ENCODE measurements at regions not wholly inside any gene's neighbourhood (a gene's known extent, or its start where the extent isn't known, plus 50 kb on each side); places are given as distances from the start of the nearest gene placed in this dataset.

- TF ChIP-seq, protein P1, sequence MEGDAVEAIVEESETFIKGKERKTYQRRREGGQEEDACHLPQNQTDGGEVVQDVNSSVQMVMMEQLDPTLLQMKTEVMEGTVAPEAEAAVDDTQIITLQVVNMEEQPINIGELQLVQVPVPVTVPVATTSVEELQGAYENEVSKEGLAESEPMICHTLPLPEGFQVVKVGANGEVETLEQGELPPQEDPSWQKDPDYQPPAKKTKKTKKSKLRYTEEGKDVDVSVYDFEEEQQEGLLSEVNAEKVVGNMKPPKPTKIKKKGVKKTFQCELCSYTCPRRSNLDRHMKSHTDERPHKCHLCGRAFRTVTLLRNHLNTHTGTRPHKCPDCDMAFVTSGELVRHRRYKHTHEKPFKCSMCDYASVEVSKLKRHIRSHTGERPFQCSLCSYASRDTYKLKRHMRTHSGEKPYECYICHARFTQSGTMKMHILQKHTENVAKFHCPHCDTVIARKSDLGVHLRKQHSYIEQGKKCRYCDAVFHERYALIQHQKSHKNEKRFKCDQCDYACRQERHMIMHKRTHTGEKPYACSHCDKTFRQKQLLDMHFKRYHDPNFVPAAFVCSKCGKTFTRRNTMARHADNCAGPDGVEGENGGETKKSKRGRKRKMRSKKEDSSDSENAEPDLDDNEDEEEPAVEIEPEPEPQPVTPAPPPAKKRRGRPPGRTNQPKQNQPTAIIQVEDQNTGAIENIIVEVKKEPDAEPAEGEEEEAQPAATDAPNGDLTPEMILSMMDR (IDR thresholded peaks at IDR 0.05; ENCODE audit: control extremely low read depth, extremely low read depth) = no peak
- Histone ChIP-seq H3K9ac (ENCODE audit: insufficient read depth in 1 of 2, low read length in 2 of 2) (no peak overlapping the region), H3K4me3 (no peak overlapping the region), H3K27me3 (ENCODE audit: control insufficient read depth in 3 of 3, insufficient read depth in 3 of 3, low read length in 2 of 3) (no peaks in the 10 kb centered on the region), H3K4me1 (ENCODE audit: control insufficient read depth in 5 of 5, insufficient read depth in 5 of 5, low read length in 5 of 5) (no peaks in the 10 kb centered on the region), H3K27ac (ENCODE audit: low read depth in 1 of 2, low read length in 1 of 2) (no peak overlapping the region), H3K9me3 (ENCODE audit: control insufficient read depth in 4 of 4, insufficient read depth in 3 of 4, low read length in 3 of 4) (no peaks in the 10 kb centered on the region), H3K36me3 (ENCODE audit: control insufficient read depth in 4 of 4, insufficient read depth in 4 of 4, low read length in 4 of 4) (no peaks in the 10 kb centered on the region)
- DNase-seq (no peak), ATAC-seq (ENCODE audit: insufficient read depth, low FRiP score) (no peak)
- 70 to 87% methylated on average over 8 of the region's 8 CpGs for WGBS, 2 donors
These were observed 158.3 kb upstream of the FSTL5 start for GRCh38 chr4:162322054-162322453.

DNA sequence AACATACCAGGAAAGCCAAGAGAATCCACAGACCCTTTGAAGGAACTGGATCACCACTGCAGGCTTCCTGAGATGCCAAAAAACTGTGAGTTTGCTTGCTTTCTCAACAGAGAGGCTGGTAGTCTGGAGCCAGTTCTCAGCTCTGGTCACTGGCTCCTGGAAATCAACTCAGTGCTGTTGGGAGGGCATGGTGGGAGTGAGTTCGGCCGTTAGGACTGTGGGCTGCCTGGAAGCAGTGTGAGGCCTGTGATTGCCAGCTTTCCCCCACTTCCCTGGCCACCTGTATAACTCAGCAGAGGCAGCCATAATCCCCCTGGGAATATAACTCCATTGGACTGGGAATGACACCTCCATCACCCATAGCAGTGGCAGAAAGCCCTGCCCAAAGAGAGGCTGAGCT lies 122.0 kb upstream of the FSTL5 start:
- Histone ChIP-seq H3K9me3 (ENCODE audit: control insufficient read depth in 4 of 4, insufficient read depth in 3 of 4, low read length in 3 of 4) (no peaks in the 10 kb centered on the region), H3K9ac (ENCODE audit: insufficient read depth in 1 of 2, low read length in 2 of 2) (no peak overlapping the region), H3K27me3 (ENCODE audit: control insufficient read depth in 3 of 3, insufficient read depth in 3 of 3, low read length in 2 of 3) (no peaks in the 10 kb centered on the region), H3K27ac (ENCODE audit: low read depth in 1 of 2, low read length in 1 of 2) (no peak overlapping the region), H3K36me3 (ENCODE audit: control insufficient read depth in 4 of 4, insufficient read depth in 4 of 4, low read length in 4 of 4) (no peaks in the 10 kb centered on the region), H3K4me3 (no peak overlapping the region), H3K4me1 (ENCODE audit: control insufficient read depth in 5 of 5, insufficient read depth in 5 of 5, low read length in 5 of 5) (peaks cover 0 to 2% (median 0%) of the 10 kb centered on the region in 5 donors)
- ATAC-seq (ENCODE audit: insufficient read depth, low FRiP score) (no peak), DNase-seq (no peak)
- TF ChIP-seq, protein P1 (IDR thresholded peaks at IDR 0.05; ENCODE audit: control extremely low read depth, extremely low read depth) = no peak
- 72 to 91% methylated on average over 2 of the region's 2 CpGs for WGBS, 2 donors

- 74 to 77% methylated on average over 3 of the region's 3 CpGs for WGBS, 2 donors
- Histone ChIP-seq H3K27ac (ENCODE audit: low read depth in 1 of 2, low read length in 1 of 2) (no peak overlapping the region), H3K9me3 (ENCODE audit: control insufficient read depth in 4 of 4, insufficient read depth in 3 of 4, low read length in 3 of 4) (no peaks in the 10 kb centered on the region), H3K36me3 (ENCODE audit: control insufficient read depth in 4 of 4, insufficient read depth in 4 of 4, low read length in 4 of 4) (no peaks in the 10 kb centered on the region), H3K27me3 (ENCODE audit: control insufficient read depth in 3 of 3, insufficient read depth in 3 of 3, low read length in 2 of 3) (no peaks in the 10 kb centered on the region), H3K4me1 (ENCODE audit: control insufficient read depth in 5 of 5, insufficient read depth in 5 of 5, low read length in 5 of 5) (peaks cover 0 to 2% (median 0%) of the 10 kb centered on the region in 5 donors), H3K9ac (ENCODE audit: insufficient read depth in 1 of 2, low read length in 2 of 2) (no peak overlapping the region), H3K4me3 (no peak overlapping the region)
- ATAC-seq (ENCODE audit: insufficient read depth, low FRiP score) (no peak), DNase-seq (no peak)
- TF ChIP-seq, protein P1 (IDR thresholded peaks at IDR 0.05; ENCODE audit: control extremely low read depth, extremely low read depth) = no peak
These were observed 118.9 kb upstream of the FSTL5 start for GRCh38 chr4:162282684-162283083.

DNA sequence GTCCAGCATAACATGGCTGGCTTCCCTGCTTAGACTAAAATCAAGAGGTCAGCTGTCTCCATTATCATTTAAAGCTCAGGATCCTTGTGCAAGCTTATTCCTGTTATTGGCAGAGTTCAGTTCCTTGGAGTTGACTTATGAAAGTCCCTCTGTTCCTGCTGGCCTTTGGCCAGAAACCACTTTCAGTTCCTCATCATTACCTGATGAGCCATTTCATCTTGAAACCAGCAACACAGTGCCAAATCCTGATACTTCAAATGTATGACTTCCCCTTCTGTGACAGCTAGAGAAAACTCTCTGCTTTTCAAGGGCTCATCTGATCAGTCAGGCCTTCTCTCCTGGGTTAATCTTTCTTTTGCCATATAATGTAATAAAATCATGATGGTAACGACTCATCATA lies 110.6 kb upstream of the FSTL5 start:
- Histone ChIP-seq H3K4me1 (ENCODE audit: control insufficient read depth in 5 of 5, insufficient read depth in 5 of 5, low read length in 5 of 5) (no peaks in the 10 kb centered on the region), H3K27ac (ENCODE audit: low read depth in 1 of 2, low read length in 1 of 2) (no peak overlapping the region), H3K9me3 (ENCODE audit: control insufficient read depth in 4 of 4, insufficient read depth in 3 of 4, low read length in 3 of 4) (no peaks in the 10 kb centered on the region), H3K36me3 (ENCODE audit: control insufficient read depth in 4 of 4, insufficient read depth in 4 of 4, low read length in 4 of 4) (no peaks in the 10 kb centered on the region), H3K9ac (ENCODE audit: insufficient read depth in 1 of 2, low read length in 2 of 2) (no peak overlapping the region), H3K27me3 (ENCODE audit: control insufficient read depth in 3 of 3, insufficient read depth in 3 of 3, low read length in 2 of 3) (no peaks in the 10 kb centered on the region), H3K4me3 (no peak overlapping the region)
- peak in 1 of 3 donors; percentile 9 for DNase-seq
- ATAC-seq (ENCODE audit: insufficient read depth, low FRiP score) = no peak
- WGBS, 2 donors = 77 to 81% methylated on average over 1 of the region's 1 CpG
- TF ChIP-seq, protein P1 (IDR thresholded peaks at IDR 0.05; ENCODE audit: control extremely low read depth, extremely low read depth) = no peak

Measured in lung (tissue), 11 donors.